ENCODE measurements at regions not wholly inside any gene's neighbourhood (a gene's known extent, or its start where the extent isn't known, plus 50 kb on each side); places are given as distances from the start of the nearest gene placed in this dataset.

DNA sequence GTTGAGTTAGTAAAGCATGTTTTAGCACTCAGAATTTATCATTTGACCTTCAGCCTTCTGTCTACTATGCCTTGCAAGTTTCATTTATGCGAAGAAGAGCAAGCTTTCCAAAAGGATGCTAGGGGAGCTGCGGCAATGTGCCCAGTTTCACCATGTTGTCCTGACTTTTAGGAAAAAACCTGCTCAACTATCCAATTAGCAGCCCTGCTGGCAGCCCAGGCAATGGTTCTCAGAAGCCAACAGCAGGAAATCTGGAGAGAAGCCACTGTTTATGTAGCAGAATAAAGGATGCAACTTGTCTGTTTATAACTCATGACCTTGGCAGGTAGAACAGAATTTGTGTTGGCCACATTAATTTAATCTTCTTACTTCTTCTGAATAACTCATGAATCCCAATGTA lies 230.8 kb downstream of the ABCC12 start:
- H3K36me3 Mint-ChIP-seq (ENCODE audit: unreplicated experiment) = no peaks in the 10 kb centered on the region

DNA sequence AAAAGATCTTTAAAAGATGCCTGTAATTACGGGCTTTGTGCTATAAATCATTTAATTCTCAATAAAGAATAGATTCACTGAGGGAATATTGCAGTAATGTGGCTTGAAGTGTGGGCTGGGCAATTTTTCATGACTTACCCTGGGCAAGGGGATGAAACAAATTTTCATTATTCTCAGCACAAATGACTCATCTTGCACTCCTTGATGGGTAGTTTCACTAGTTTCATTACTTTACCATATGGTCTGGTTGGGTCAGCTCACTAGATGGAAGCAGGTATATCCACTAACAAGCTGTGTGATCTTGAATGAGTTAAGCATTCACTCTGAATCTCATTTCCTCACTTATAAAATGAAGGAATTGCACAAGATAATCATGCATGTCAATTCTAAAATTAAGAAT lies 234.3 kb downstream of the ABCC12 start:
- no peak overlapping the region for H3K4me3 Mint-ChIP-seq (ENCODE audit: unreplicated experiment)
- H3K27me3 Mint-ChIP-seq (ENCODE audit: unreplicated experiment) = peaks cover 13% of the 10 kb centered on the region
- H3K27ac Mint-ChIP-seq (ENCODE audit: unreplicated experiment) = no peak overlapping the region
- no peaks in the 10 kb centered on the region for H3K9me3 Mint-ChIP-seq (ENCODE audit: unreplicated experiment)
- no peaks in the 10 kb centered on the region for H3K4me1 Mint-ChIP-seq (ENCODE audit: unreplicated experiment)
- TF ChIP-seq, protein P1, sequence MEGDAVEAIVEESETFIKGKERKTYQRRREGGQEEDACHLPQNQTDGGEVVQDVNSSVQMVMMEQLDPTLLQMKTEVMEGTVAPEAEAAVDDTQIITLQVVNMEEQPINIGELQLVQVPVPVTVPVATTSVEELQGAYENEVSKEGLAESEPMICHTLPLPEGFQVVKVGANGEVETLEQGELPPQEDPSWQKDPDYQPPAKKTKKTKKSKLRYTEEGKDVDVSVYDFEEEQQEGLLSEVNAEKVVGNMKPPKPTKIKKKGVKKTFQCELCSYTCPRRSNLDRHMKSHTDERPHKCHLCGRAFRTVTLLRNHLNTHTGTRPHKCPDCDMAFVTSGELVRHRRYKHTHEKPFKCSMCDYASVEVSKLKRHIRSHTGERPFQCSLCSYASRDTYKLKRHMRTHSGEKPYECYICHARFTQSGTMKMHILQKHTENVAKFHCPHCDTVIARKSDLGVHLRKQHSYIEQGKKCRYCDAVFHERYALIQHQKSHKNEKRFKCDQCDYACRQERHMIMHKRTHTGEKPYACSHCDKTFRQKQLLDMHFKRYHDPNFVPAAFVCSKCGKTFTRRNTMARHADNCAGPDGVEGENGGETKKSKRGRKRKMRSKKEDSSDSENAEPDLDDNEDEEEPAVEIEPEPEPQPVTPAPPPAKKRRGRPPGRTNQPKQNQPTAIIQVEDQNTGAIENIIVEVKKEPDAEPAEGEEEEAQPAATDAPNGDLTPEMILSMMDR (IDR thresholded peaks at IDR 0.05) = no peak
- H3K36me3 Mint-ChIP-seq (ENCODE audit: unreplicated experiment) = no peaks in the 10 kb centered on the region
- DNase-seq (ENCODE audit: extremely low spot score, unreplicated experiment) = no peak

More for the DNA sequence above, 230.8 kb downstream of the ABCC12 start:
- no peaks in the 10 kb centered on the region for H3K4me1 Mint-ChIP-seq (ENCODE audit: unreplicated experiment)
- H3K4me3 Mint-ChIP-seq (ENCODE audit: unreplicated experiment) = no peak overlapping the region
- TF ChIP-seq, protein P1 (IDR thresholded peaks at IDR 0.05) = no peak
- H3K9me3 Mint-ChIP-seq (ENCODE audit: unreplicated experiment) = no peaks in the 10 kb centered on the region
- H3K27ac Mint-ChIP-seq (ENCODE audit: unreplicated experiment) = no peak overlapping the region
- DNase-seq (ENCODE audit: extremely low spot score, unreplicated experiment) = no peak
- peaks cover 9% of the 10 kb centered on the region for H3K27me3 Mint-ChIP-seq (ENCODE audit: unreplicated experiment)

DNA sequence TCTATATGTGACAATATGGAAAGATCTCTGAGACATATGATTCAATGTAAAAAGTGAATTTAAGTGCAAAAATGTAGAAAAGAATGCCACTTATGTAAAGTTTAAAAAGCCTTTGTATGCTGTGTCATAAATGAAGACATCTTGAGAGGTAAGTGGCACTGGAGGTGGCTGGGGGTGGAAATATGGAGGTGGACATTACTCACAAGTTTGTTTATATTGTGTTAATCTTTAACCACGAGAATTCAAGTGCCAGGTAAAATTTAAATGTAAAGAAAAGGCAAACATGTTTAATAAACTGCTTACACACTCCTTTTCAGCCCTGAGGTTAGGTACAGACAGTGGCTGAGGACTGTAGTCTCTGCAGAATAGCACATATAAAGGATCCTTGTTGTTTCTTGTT lies 235.1 kb downstream of the ABCC12 start:
- peaks cover 13% of the 10 kb centered on the region for H3K27me3 Mint-ChIP-seq (ENCODE audit: unreplicated experiment)
- no peaks in the 10 kb centered on the region for H3K36me3 Mint-ChIP-seq (ENCODE audit: unreplicated experiment)
- H3K4me3 Mint-ChIP-seq (ENCODE audit: unreplicated experiment) = no peak overlapping the region
- H3K4me1 Mint-ChIP-seq (ENCODE audit: unreplicated experiment) = no peaks in the 10 kb centered on the region
- no peak for DNase-seq (ENCODE audit: extremely low spot score, unreplicated experiment)
- no peaks in the 10 kb centered on the region for H3K9me3 Mint-ChIP-seq (ENCODE audit: unreplicated experiment)
- TF ChIP-seq, protein P1 (IDR thresholded peaks at IDR 0.05) = no peak
- no peak overlapping the region for H3K27ac Mint-ChIP-seq (ENCODE audit: unreplicated experiment)

DNA sequence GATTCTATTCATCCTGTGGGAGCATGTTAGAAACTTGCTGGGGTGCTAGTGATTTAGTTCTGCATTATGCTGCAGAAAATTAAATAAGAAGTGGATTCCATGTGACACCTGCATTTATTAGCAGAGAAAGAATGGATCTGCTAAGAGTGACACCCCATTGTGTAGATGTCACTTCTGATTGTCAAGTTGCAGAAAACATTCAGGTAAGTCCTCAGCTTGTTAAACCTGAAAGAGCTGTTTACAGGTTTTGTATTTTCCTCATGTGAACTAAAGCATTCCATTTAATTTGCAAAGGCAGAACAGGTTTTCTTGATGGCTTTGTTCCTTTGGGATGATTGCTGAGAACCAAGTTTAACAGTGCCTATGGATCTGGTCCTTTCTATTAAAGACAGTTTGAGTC lies 238.7 kb downstream of the ABCC12 start:
- DNase-seq (ENCODE audit: extremely low spot score, unreplicated experiment) = no peak
- Mint-ChIP-seq H3K27me3 (ENCODE audit: unreplicated experiment) (peaks cover 10% of the 10 kb centered on the region), H3K4me1 (ENCODE audit: unreplicated experiment) (no peaks in the 10 kb centered on the region), H3K9me3 (ENCODE audit: unreplicated experiment) (no peaks in the 10 kb centered on the region), H3K4me3 (ENCODE audit: unreplicated experiment) (no peak overlapping the region), H3K27ac (ENCODE audit: unreplicated experiment) (no peak overlapping the region), H3K36me3 (ENCODE audit: unreplicated experiment) (no peaks in the 10 kb centered on the region)
- TF ChIP-seq, protein P1 (IDR thresholded peaks at IDR 0.05) = no peak

DNA sequence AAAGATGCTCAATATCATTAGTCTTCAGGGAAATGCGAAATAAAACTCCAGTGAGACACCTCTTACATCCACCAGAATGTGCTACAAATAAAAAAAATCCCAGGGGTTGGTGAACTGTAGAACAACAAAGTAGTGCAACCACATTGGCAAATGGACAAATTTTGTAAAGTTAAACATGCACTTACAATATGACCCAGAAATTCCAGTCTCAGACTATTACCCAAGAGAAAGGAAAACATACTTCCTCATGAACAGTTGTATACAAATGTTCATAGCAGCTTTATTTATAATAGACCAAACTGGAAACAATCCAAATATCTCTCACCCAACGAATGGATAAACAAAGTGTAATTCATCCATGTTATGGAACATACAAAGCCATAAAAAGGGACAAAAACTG lies 239.5 kb downstream of the ABCC12 start:
- no peaks in the 10 kb centered on the region for H3K4me1 Mint-ChIP-seq (ENCODE audit: unreplicated experiment)

More for the DNA sequence above, 239.5 kb downstream of the ABCC12 start:
- TF ChIP-seq, protein P1 (IDR thresholded peaks at IDR 0.05) = no peak
- H3K36me3 Mint-ChIP-seq (ENCODE audit: unreplicated experiment) = no peaks in the 10 kb centered on the region
- no peak overlapping the region for H3K4me3 Mint-ChIP-seq (ENCODE audit: unreplicated experiment)
- no peak overlapping the region for H3K27ac Mint-ChIP-seq (ENCODE audit: unreplicated experiment)
- H3K9me3 Mint-ChIP-seq (ENCODE audit: unreplicated experiment) = no peaks in the 10 kb centered on the region
- no peak for DNase-seq (ENCODE audit: extremely low spot score, unreplicated experiment)
- H3K27me3 Mint-ChIP-seq (ENCODE audit: unreplicated experiment) = peaks cover 4% of the 10 kb centered on the region
